IPS-NIHi11 (cell line): ENCODE measurements at regions not wholly inside any gene's neighbourhood (a gene's known extent, or its start where the extent isn't known, plus 50 kb on each side); places are given as distances from the start of the nearest gene placed in this dataset.
A peak's percentile ranks its signal among the peaks of the same experiment; 100 is the strongest.
"Not testable (repeated sequence)": the region's sequence is repeated elsewhere in the genome, so short reads cannot be mapped to it uniquely, and the experiment has no call there.

Experiments
- DNase-seq: peaks from one replicate; pipeline ENCODE4 v3.0.0; 2012; ENCODE audit warnings: mixed read lengths, low spot score

GRCh38 chr6:33895296-33895695 lies 91.5 kb upstream of the MLN start:
- DNase-seq, result no peak

- no peak for DNase-seq
Observed at GRCh38 chr6:33894438-33894837, 90.6 kb upstream of the MLN start.

- no peak for DNase-seq
Observed at GRCh38 chr6:33892581-33893346, 89.0 kb upstream of the MLN start.

GRCh38 chr6:33888664-33889200 lies 84.9 kb upstream of the MLN start:
- no peak for DNase-seq

GRCh38 chr6:33888183-33888582 lies 84.4 kb upstream of the MLN start:
- DNase-seq, result no peak

GRCh38 chr6:33886673-33887144 lies 82.9 kb upstream of the MLN start:
- no peak for DNase-seq

GRCh38 chr6:33885132-33886057 lies 81.6 kb upstream of the MLN start:
- DNase-seq, result no peak

GRCh38 chr6:33883621-33884020 lies 79.8 kb upstream of the MLN start:
- not testable (repeated sequence) for DNase-seq

- DNase-seq, result no peak
Observed at GRCh38 chr6:33882154-33882553, 78.4 kb upstream of the MLN start.

GRCh38 chr6:33880766-33881165 lies 77.0 kb upstream of the MLN start:
- DNase-seq, result no peak

- DNase-seq, result peak; percentile 61
Observed at GRCh38 chr6:33880104-33880678, 76.4 kb upstream of the MLN start.

- no peak for DNase-seq
Observed at GRCh38 chr6:33878562-33878961, 74.8 kb upstream of the MLN start.

GRCh38 chr6:33877982-33878535 lies 74.3 kb upstream of the MLN start:
- DNase-seq, result no peak

GRCh38 chr6:33875696-33876095 lies 71.9 kb upstream of the MLN start:
- DNase-seq, result no peak

- no peak for DNase-seq
Observed at GRCh38 chr6:33875141-33875581, 71.4 kb upstream of the MLN start.

GRCh38 chr6:33874136-33874760 lies 70.4 kb upstream of the MLN start:
- DNase-seq, result no peak

GRCh38 chr6:33872761-33873160 lies 69.0 kb upstream of the MLN start:
- no peak for DNase-seq

GRCh38 chr6:33869826-33870423 lies 66.1 kb upstream of the MLN start:
- DNase-seq, result peak; percentile 74

- no peak for DNase-seq
Observed at GRCh38 chr6:33869121-33869520, 65.3 kb upstream of the MLN start.

- no peak for DNase-seq
Observed at GRCh38 chr6:33868141-33868540, 64.3 kb upstream of the MLN start.

- DNase-seq, result no peak
Observed at GRCh38 chr6:33865478-33866077, 61.8 kb upstream of the MLN start.
